A549 (cell line): ENCODE measurements at regions not wholly inside any gene's neighbourhood (a gene's known extent, or its start where the extent isn't known, plus 50 kb on each side); places are given as distances from the start of the nearest gene placed in this dataset.

Experiments
- ATAC-seq, 2 experiments: fragments of 200-7000 bp in 1 of 2; fragments of >200 bp in 1 of 2; cut with Nextera tagmentation in 1 of 2; cut with Tn5 transposase in 1 of 2; 3 replicates each; pipeline versions ENCODE4 v1.8.0 to v1.9.1; 2018 to 2020; ENCODE audit warnings: mild to moderate bottlenecking in 1 of 2, moderate library complexity in 1 of 2
- CTCF ChIA-PET: fragments of 300-600 bp; sonication (Branson Sonifier 250); formaldehyde crosslinking; extraction: SDS; loops from one replicate; lab custom pipeline; 2021; ENCODE audit warnings: antibody characterized with exemption, inconsistent platforms; lab: Yijun Ruan, JAX
- POLR2A ChIA-PET: fragments of 350-600 bp; formaldehyde crosslinking; extraction: SDS; loops from one replicate; lab custom pipeline; 2021; ENCODE audit warnings: antibody characterized with exemption, inconsistent platforms; lab: Yijun Ruan, JAX
- DNase-seq, 2 experiments: peaks; one replicate each; pipeline versions ENCODE4 v3.0.0 to v3.0.0-alpha.2; 2011 to 2016; ENCODE audit warnings: low read depth in 1 of 2, low spot score in 1 of 2
- FAIRE-seq: peaks from 2 replicates; lab custom pipeline; 2011; peaks lifted over from hg19 to GRCh38; lab: Jason Lieb, UNC
- H3K27ac ChIP-seq, 2 experiments: fragments of >200 bp; sonication (Bioruptor Twin); formaldehyde crosslinking; 3 replicates each; pipeline ENCODE4 v1.5.1; 2016 to 2017
- H3K4me1 ChIP-seq: fragments of >200 bp; sonication (Bioruptor Twin); formaldehyde crosslinking; 3 replicates; pipeline ENCODE4 v1.6.1; 2016
- H3K4me2 ChIP-seq: fragments of >200 bp; sonication (Bioruptor Twin); formaldehyde crosslinking; 3 replicates; pipeline ENCODE4 v1.6.1; 2016
- H3K4me3 ChIP-seq: fragments of >200 bp; sonication (Bioruptor Twin); formaldehyde crosslinking; 3 replicates; pipeline ENCODE4 v1.5.1; 2016
- H3K9me3 ChIP-seq: fragments of >200 bp; sonication (Bioruptor Twin); formaldehyde crosslinking; 3 replicates; pipeline ENCODE4 v1.6.1; 2016
- BCL3 ChIP-seq: fragments of >200 bp; sonication (Bioruptor Twin); formaldehyde crosslinking; IDR thresholded peaks from 3 replicates; pipeline ENCODE4 v1.6.1; 2016
- CBX2 ChIP-seq: fragments of 200-600 bp; sonication (generic); IDR thresholded peaks from 2 replicates; pipeline ENCODE4 v1.6.1; 2016; ENCODE audit warnings: low read depth, mild to moderate bottlenecking, borderline replicate concordance
- CBX8 ChIP-seq: fragments of 200-600 bp; sonication (generic); IDR thresholded peaks from 2 replicates; pipeline ENCODE4 v1.6.1; 2016
- CHD4 ChIP-seq: fragments of 200-600 bp; sonication (generic); IDR thresholded peaks from 2 replicates; pipeline ENCODE4 v1.6.1; 2016; ENCODE audit warnings: antibody characterized with exemption, mild to moderate bottlenecking, borderline replicate concordance
- E2F6 ChIP-seq: IDR thresholded peaks from 2 replicates; pipeline ENCODE4 v1.6.1; 2012; ENCODE audit warnings: low read depth, borderline replicate concordance
- EP300 ChIP-seq, 2 experiments: fragments of >200 bp; sonication (Bioruptor Twin); formaldehyde crosslinking; IDR thresholded peaks; 2 replicates in 1 of 2; 3 replicates in 1 of 2; pipeline ENCODE4 v1.6.1; 2016 to 2017
- ESRRA ChIP-seq: fragments of 150-350 bp; IDR thresholded peaks from 2 replicates; pipeline ENCODE4 v1.6.1; 2014; ENCODE audit warnings: mild to moderate bottlenecking, low read length, borderline replicate concordance
- FOSB ChIP-seq: fragments of 250-450 bp; sonication (Bioruptor Pico); IDR thresholded peaks from 2 replicates; pipeline ENCODE4 v1.5.0; 2020; ENCODE audit warnings: mild to moderate bottlenecking, moderate library complexity
- FOSL2 ChIP-seq, 2 experiments: fragments of 450-650 bp in 1 of 2; fragments of >200 bp in 1 of 2; sonication (Bioruptor Twin) in 1 of 2; formaldehyde crosslinking; IDR thresholded peaks; 2 replicates each; pipeline versions ENCODE4 v1.5.0 to v1.6.1; 2016 to 2020; ENCODE audit warnings: mild to moderate bottlenecking in 1 of 2, moderate library complexity in 1 of 2
- FOXS1 ChIP-seq: fragments of 250-450 bp; sonication (Bioruptor Pico); IDR thresholded peaks from 2 replicates; pipeline ENCODE4 v1.5.0; 2020; ENCODE audit warnings: mild to moderate bottlenecking, moderate library complexity
- GATA3 ChIP-seq: IDR thresholded peaks from 2 replicates; pipeline ENCODE4 v1.6.1; 2012; ENCODE audit warnings: borderline replicate concordance
- HES2 ChIP-seq: fragments of >200 bp; sonication (Bioruptor Twin); formaldehyde crosslinking; IDR thresholded peaks from 2 replicates; pipeline ENCODE4 v1.6.1; 2016
- JUN ChIP-seq, 2 experiments: fragments of >200 bp; sonication (Bioruptor Twin); formaldehyde crosslinking; IDR thresholded peaks; 2 replicates in 1 of 2; 3 replicates in 1 of 2; pipeline ENCODE4 v1.6.1; 2016 to 2017
- MAX ChIP-seq: IDR thresholded peaks from 2 replicates; pipeline ENCODE4 v1.6.1; 2012
- MAZ ChIP-seq: fragments of 150-350 bp; IDR thresholded peaks from 2 replicates; pipeline ENCODE4 v1.6.1; 2014; ENCODE audit warnings: antibody characterized with exemption, low read depth, low read length, borderline replicate concordance
- NPAS2 ChIP-seq: fragments of 250-450 bp; sonication (Bioruptor Pico); IDR thresholded peaks from 2 replicates; pipeline ENCODE4 v1.8.0; 2022; ENCODE audit warnings: mild to moderate bottlenecking, moderate library complexity, borderline replicate concordance
- PBX3 ChIP-seq: IDR thresholded peaks from 2 replicates; pipeline ENCODE4 v1.6.1; 2012
- POLR2A ChIP-seq: IDR thresholded peaks from 2 replicates; pipeline ENCODE4 v1.6.1; 2012; ENCODE audit warnings: mild to moderate bottlenecking, low read length
- RAD21 ChIP-seq, 2 experiments: fragments of >200 bp in 1 of 2; sonication (Bioruptor Twin) in 1 of 2; formaldehyde crosslinking in 1 of 2; IDR thresholded peaks in 1 of 2; conservative IDR thresholded peaks in 1 of 2; 2 replicates in 1 of 2; 3 replicates in 1 of 2; pipeline ENCODE4 v1.6.1; 2012 to 2018; ENCODE audit warnings: inconsistent platforms in 1 of 2
- RCOR1 ChIP-seq: fragments of 150-350 bp; IDR thresholded peaks from 2 replicates; pipeline ENCODE4 v1.6.1; 2014; ENCODE audit warnings: antibody characterized with exemption, low read length, low read depth
- REST ChIP-seq: fragments of 200-600 bp; sonication (generic); IDR thresholded peaks from 2 replicates; pipeline ENCODE4 v1.6.1; 2016; ENCODE audit warnings: antibody characterized with exemption, mild to moderate bottlenecking, moderate library complexity
- SMC3 ChIP-seq: fragments of >200 bp; sonication (Bioruptor Twin); formaldehyde crosslinking; IDR thresholded peaks from 3 replicates; pipeline ENCODE4 v1.6.1; 2018; ENCODE audit warnings: inconsistent platforms
- ZC3H11A ChIP-seq: fragments of 450-650 bp; IDR thresholded peaks from 2 replicates; pipeline ENCODE4 v1.6.1; 2014; ENCODE audit warnings: antibody characterized with exemption, mild to moderate bottlenecking
- ZFP36 ChIP-seq: fragments of 450-650 bp; IDR thresholded peaks from 2 replicates; pipeline ENCODE4 v1.6.1; 2014; ENCODE audit warnings: borderline replicate concordance; ENCODE audit not compliant: partially characterized antibody
- ZNF302 ChIP-seq: fragments of 250-450 bp; sonication (Bioruptor Pico); IDR thresholded peaks from 2 replicates; pipeline ENCODE4 v1.9.0; 2021; ENCODE audit warnings: inconsistent platforms, mild to moderate bottlenecking, moderate library complexity
- ZSCAN20 ChIP-seq: fragments of 250-450 bp; sonication (Bioruptor Pico); IDR thresholded peaks from 2 replicates; pipeline ENCODE4 v1.8.0; 2022; ENCODE audit warnings: mild to moderate bottlenecking, moderate library complexity
- WGBS: methylation state at CpG from one replicate; pipeline ENCODE4 v1.1.6; 2017; ENCODE audit errors: missing lambda C conversion rate; 5-methylcytosine and 5-hydroxymethylcytosine counted together

GRCh38 chr10:113347508-113347907, 205.3 kb upstream of the HABP2 start:
- FAIRE-seq = no peak
- ChIA-PET CTCF (interaction anchor here (1.6 kb wide), 1 partner anchor 37 kb away, joined by 4 read pairs; no protein-coding TSS in a partner anchor), POLR2A (no interaction called here)
- no peak overlapping the region for H3K27ac ChIP-seq
- WGBS = 76% methylated on average over 4 of the region's 4 CpGs
- no peaks in the 10 kb centered on the region for H3K9me3 ChIP-seq
- no peak overlapping the region for H3K4me2 ChIP-seq
- TF ChIP-seq E2F6 (no peak), BCL3 (no peak), MAX (no peak), CBX8 (no peak)
- TF ChIP-seq, all 56 proteins: peak for 0
- Histone ChIP-seq H3K4me3 (no peak overlapping the region), H3K4me1 (no peaks in the 10 kb centered on the region)
- ATAC-seq (no peak), DNase-seq (no peak)

- Histone ChIP-seq H3K4me1 (no peaks in the 10 kb centered on the region), H3K9me3 (no peaks in the 10 kb centered on the region), H3K27ac (no peak overlapping the region), H3K4me3 (no peak overlapping the region), H3K4me2 (no peak overlapping the region)
- no peak for ATAC-seq
- ChIA-PET POLR2A (no interaction called here), CTCF (no interaction called here)
- FAIRE-seq = no peak
- DNase-seq = no peak
- 41% methylated on average over 7 of the region's 7 CpGs for WGBS
- TF ChIP-seq ESRRA = no peak
- TF ChIP-seq JUN (IDR thresholded peaks at IDR 0.05) = no peak
- TF ChIP-seq SMC3 = no peak
- TF ChIP-seq CHD4 = no peak
- no peak for TF ChIP-seq ZSCAN20 (CRISPR knock-in tag)
- TF ChIP-seq MAZ = no peak
- TF ChIP-seq HES2 = no peak
These were observed 204.2 kb upstream of the HABP2 start for GRCh38 chr10:113348694-113349093.

- POLR2A ChIA-PET = no interaction called here
- ATAC-seq (no peak), DNase-seq (no peak), FAIRE-seq (no peak)
- H3K4me2 ChIP-seq = no peak overlapping the region
- TF ChIP-seq PBX3 (no peak), CBX2 (no peak), EP300 (IDR thresholded peaks at IDR 0.05) (no peak), ZFP36 (no peak), RCOR1 (no peak), NPAS2 (CRISPR knock-in tag) (no peak), POLR2A (no peak)
- 66% methylated on average over 11 of the region's 11 CpGs for WGBS
- H3K9me3 ChIP-seq = no peaks in the 10 kb centered on the region
- CTCF ChIA-PET = interaction anchor here (0.7 to 1.0 kb wide), 2 partner anchors 27 to 35 kb away, joined by 3 read pairs; no protein-coding TSS in a partner anchor
- H3K4me1 ChIP-seq = no peaks in the 10 kb centered on the region
- no peak overlapping the region for H3K4me3 ChIP-seq
- no peak overlapping the region for H3K27ac ChIP-seq
These were observed 202.4 kb upstream of the HABP2 start for GRCh38 chr10:113350311-113351040.

GRCh38 chr10:113354711-113355110, 198.1 kb upstream of the HABP2 start:
- Histone ChIP-seq H3K4me1 (no peaks in the 10 kb centered on the region), H3K4me3 (no peak overlapping the region), H3K9me3 (no peaks in the 10 kb centered on the region), H3K27ac (no peak overlapping the region), H3K4me2 (no peak overlapping the region)
- no peak for ATAC-seq
- ChIA-PET CTCF (no interaction called here), POLR2A (no interaction called here)
- no peak for DNase-seq
- 72% methylated on average over 3 of the region's 3 CpGs for WGBS
- FAIRE-seq = no peak
- TF ChIP-seq GATA3 = no peak
- no peak for TF ChIP-seq FOSL2 (IDR thresholded peaks at IDR 0.05)
- no peak for TF ChIP-seq FOSL2 (CRISPR knock-in tag; IDR thresholded peaks at IDR 0.05)
- TF ChIP-seq FOXS1 (CRISPR knock-in tag) = no peak
- TF ChIP-seq RAD21 (conservative IDR thresholded peaks at IDR 0.05 in 1 of 2, IDR thresholded peaks at IDR 0.05 in 1 of 2) = no peak
- no peak for TF ChIP-seq ZC3H11A
- TF ChIP-seq REST = no peak
- TF ChIP-seq ZNF302 (CRISPR knock-in tag) = no peak
- TF ChIP-seq FOSB (CRISPR knock-in tag) = no peak
